GM21515 (cell line): ENCODE measurements at regions not wholly inside any gene's neighbourhood (a gene's known extent, or its start where the extent isn't known, plus 50 kb on each side); places are given as distances from the start of the nearest gene placed in this dataset.

Experiments used
- ATAC-seq: cut with Tn5 transposase; IDR thresholded peaks from one replicate; pipeline ENCODE4 v1.9.1; 2021; ENCODE audit not compliant: unreplicated experiment

- ATAC-seq = no peak
These were observed 77.8 kb upstream of the SLC35B3 start for GRCh38 chr6:8513174-8513573.

GRCh38 chr6:8507286-8507685 is 71.9 kb upstream of the SLC35B3 start:
- no peak for ATAC-seq

GRCh38 chr6:8506126-8506525 is 70.8 kb upstream of the SLC35B3 start:
- no peak for ATAC-seq

DNA sequence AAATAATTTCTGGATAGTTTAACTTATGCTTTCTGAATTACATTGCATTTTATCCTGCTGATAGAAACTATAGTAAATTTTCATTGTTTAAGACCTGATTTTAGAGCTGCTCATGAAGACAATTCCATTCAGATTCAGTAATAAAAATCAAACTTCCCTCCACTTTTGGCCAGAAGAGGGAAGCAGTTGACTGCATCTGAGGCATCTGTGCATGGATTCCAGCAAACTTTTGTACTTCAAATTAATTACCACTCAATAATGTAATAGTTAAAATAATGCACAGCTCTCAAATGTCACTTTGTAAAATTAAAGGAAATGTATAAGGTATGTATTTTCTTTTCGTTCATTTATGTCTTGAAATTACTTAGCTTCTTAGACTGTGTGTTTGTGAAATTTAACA is 64.2 kb upstream of the SLC35B3 start:
- no peak for ATAC-seq

DNA sequence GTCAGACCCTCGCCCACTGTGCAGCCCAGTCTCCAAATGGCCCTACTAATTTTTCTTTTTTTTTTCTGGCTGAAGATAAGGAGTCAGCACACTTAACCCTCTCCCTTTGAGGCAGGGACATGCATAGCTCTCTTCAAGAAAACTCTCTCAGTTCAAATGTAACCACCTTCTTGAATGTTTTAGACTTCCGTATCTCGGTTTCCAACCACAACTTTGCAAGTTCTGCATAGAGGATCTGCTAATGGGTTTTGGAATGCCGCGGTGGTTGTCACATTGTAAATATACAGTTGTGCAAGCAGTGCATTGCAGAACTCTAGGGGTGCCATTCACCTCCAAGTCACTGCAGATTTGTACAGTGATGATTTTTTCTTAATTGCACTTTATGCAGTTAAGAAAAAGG is 59.4 kb upstream of the SLC35B3 start:
- ATAC-seq = no peak

DNA sequence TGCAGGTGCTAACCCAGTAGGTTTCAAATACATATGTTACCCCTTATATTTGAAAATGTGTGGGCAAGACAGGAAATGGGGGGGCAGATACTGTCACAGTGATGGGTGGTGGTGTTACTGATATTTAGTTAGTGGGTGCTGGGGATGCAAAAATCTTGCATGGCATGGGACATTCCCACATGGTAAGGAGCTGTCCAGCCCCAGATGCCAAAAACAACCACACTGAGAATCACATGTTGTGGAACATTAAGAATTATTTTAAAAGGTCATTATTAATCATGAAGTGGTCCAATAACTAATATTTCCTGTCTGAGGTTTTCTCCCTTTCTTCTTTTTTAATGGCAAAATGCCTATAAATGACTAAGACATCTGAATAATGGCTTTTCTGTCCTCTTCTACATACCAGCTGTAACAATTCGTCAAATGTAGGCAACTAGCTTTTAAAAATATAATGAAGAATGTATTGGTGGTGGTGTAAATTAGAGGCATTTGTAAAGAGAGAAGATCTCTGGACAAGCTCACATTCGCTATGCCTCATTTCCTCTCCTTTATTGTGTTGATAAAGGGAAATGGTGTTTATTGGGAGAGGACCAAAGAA is 57.3 kb upstream of the SLC35B3 start:
- no peak for ATAC-seq
